SK-N-MC (cell line): ENCODE measurements at regions not wholly inside any gene's neighbourhood (a gene's known extent, or its start where the extent isn't known, plus 50 kb on each side); places are given as distances from the start of the nearest gene placed in this dataset.

ENCODE experiments used
- EZH2 ChIP-seq: fragments of 200-600 bp; sonication (generic); IDR thresholded peaks from one replicate; pipeline ENCODE4 v1.6.1; 2017; ENCODE audit warnings: antibody characterized with exemption
- POLR2AphosphoS5 ChIP-seq: IDR thresholded peaks from 2 replicates; pipeline ENCODE4 v1.6.1; 2012; ENCODE audit warnings: mild to moderate bottlenecking, low read depth, low read length, borderline replicate concordance

DNA sequence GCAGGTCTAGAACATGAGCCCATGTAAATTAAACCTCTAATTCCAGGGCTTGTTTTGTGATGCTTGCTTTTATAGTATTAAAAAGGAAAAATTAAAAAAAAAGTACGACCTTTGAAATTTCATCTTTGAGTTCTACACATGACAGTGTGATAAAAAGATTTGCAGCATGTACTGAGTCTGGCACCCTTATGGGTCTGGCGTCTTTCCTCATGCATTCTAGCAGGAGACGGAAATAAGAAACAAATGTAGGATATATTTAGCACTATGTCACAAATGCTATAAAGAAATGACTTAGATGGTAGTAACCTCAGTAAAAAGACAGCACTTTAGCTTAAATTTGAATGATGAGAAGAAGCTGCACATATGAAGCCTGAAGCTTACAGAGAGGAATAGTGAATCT lies 1474.3 kb upstream of the CDH6 start:
- no peak for TF ChIP-seq POLR2AphosphoS5
- TF ChIP-seq EZH2: no peak
